GM12878 (cell line): ENCODE measurements at regions not wholly inside any gene's neighbourhood (a gene's known extent, or its start where the extent isn't known, plus 50 kb on each side); places are given as distances from the start of the nearest gene placed in this dataset.

ENCODE experiments used
- ATAC-seq: fragments of 200-7000 bp; cut with Tn5 transposase; 3 replicates; pipeline ENCODE4 v1.9.1; 2020; ENCODE audit warnings: mild to moderate bottlenecking, moderate library complexity
- BruUV-seq: library from RNA; stranded (reverse); fragments of 400-500 nt; replicated peaks from 2 replicates; lab custom pipeline; 2021; lab: Mats Ljungman, UMichigan
- CTCF ChIA-PET: fragments of 300-600 bp; sonication (Branson Sonifier 250); formaldehyde crosslinking; extraction: SDS; loops from one replicate; lab custom pipeline; 2021; ENCODE audit warnings: inconsistent platforms; lab: Yijun Ruan, JAX
- POLR2A ChIA-PET: fragments of 350-600 bp; formaldehyde crosslinking; extraction: SDS; loops from one replicate; lab custom pipeline; 2021; ENCODE audit warnings: inconsistent platforms; lab: Charles Lee
- RAD21 ChIA-PET: fragments of 300-600 bp; sonication (Branson Sonifier 250); formaldehyde crosslinking; loops from one replicate; lab custom pipeline; 2023; ENCODE audit warnings: antibody characterized with exemption; ENCODE audit not compliant: unreplicated experiment; lab: Charles Lee
- SMC1A ChIA-PET: fragments of 300-600 bp; sonication (Branson Sonifier 250); formaldehyde crosslinking; loops from one replicate; lab custom pipeline; 2023; ENCODE audit not compliant: unreplicated experiment, uncharacterized antibody; lab: Charles Lee
- DNase-seq: peaks from one replicate; pipeline ENCODE4 v3.0.0-alpha.2; 2011; ENCODE audit warnings: low read depth, low spot score
- FAIRE-seq: peaks from 3 replicates; lab custom pipeline; 2011; peaks lifted over from hg19 to GRCh38; lab: Jason Lieb, UNC
- H2AFZ ChIP-seq: 2 replicates; pipeline ENCODE4 v1.6.0; 2011; ENCODE audit warnings: low read depth, low read length, control low read depth; ENCODE audit not compliant: control insufficient read depth
- H3K27ac ChIP-seq: 2 replicates; pipeline ENCODE4 v1.5.1; 2011; ENCODE audit warnings: control low read depth; ENCODE audit not compliant: control insufficient read depth, insufficient read depth
- H3K27me3 ChIP-seq, 2 experiments: replicated peaks in 1 of 2; 2 replicates each; pipeline versions ENCODE4 v1.6.0 to v1.6.1; 2011; ENCODE audit warnings: low read length in 1 of 2; ENCODE audit not compliant: control insufficient read depth in 2 of 2, insufficient read depth in 2 of 2
- H3K36me3 ChIP-seq, 2 experiments: 2 replicates each; pipeline ENCODE4 v1.5.1; 2011; ENCODE audit warnings: low read length in 1 of 2; ENCODE audit not compliant: control insufficient read depth in 2 of 2, insufficient read depth in 2 of 2
- H3K4me1 ChIP-seq: 2 replicates; pipeline ENCODE4 v1.6.1; 2011; ENCODE audit warnings: mild to moderate bottlenecking, low read length, moderate library complexity, mixed read lengths; ENCODE audit not compliant: control insufficient read depth, insufficient read depth
- H3K4me2 ChIP-seq: 2 replicates; pipeline ENCODE4 v1.6.0; 2011; ENCODE audit warnings: control low read depth; ENCODE audit not compliant: control insufficient read depth, insufficient read depth
- H3K4me3 ChIP-seq: fragments of 200-600 bp; sonication (generic); 2 replicates; pipeline ENCODE4 v1.5.1; 2016
- H3K79me2 ChIP-seq: 2 replicates; pipeline ENCODE4 v1.6.0; 2011; ENCODE audit warnings: low read length; ENCODE audit not compliant: control insufficient read depth, insufficient read depth
- H3K9ac ChIP-seq: 2 replicates; pipeline ENCODE4 v1.8.0; 2011; ENCODE audit warnings: low read length, control low read depth, mixed read lengths; ENCODE audit not compliant: control insufficient read depth, insufficient read depth
- H3K9me3 ChIP-seq: replicated peaks from 3 replicates; pipeline ENCODE4 v1.5.1; 2011; ENCODE audit warnings: mild to moderate bottlenecking, low read length; ENCODE audit not compliant: control insufficient read depth, insufficient read depth
- H4K20me1 ChIP-seq: 2 replicates; pipeline ENCODE4 v1.6.0; 2011; ENCODE audit not compliant: control insufficient read depth, insufficient read depth
- CHD2 ChIP-seq: IDR thresholded peaks from 2 replicates; pipeline ENCODE4 v1.6.1; 2011; ENCODE audit warnings: low read depth, low read length, improper control_type of control experiment, borderline replicate concordance
- WGBS: methylation state at CpG from one replicate; pipeline ENCODE4 v1.1.6; 2016; ENCODE audit warnings: low lambda C conversion rate; ENCODE audit not compliant: insufficient replicate concordance, insufficient coverage; ENCODE audit errors: missing lambda C conversion rate; 5-methylcytosine and 5-hydroxymethylcytosine counted together
- in situ Hi-C: fragments of 300-500 bp; cut with MboI; formaldehyde crosslinking; loops from 9 replicates; pipeline ENCODE4 v1.14.3; 2018; ENCODE audit warnings: mixed read lengths
- intact Hi-C: fragments of 100-400 bp; cut with micrococcal nuclease; formaldehyde crosslinking; loops from one replicate; pipeline ENCODE4 v1.14.2; 2022; ENCODE audit not compliant: unreplicated experiment
- TF ChIP-seq, protein P1 (sequence below): fragments of 450-650 bp; IDR thresholded peaks from 2 replicates; pipeline ENCODE4 v1.6.1; 2017; ENCODE audit warnings: mild to moderate bottlenecking, moderate library complexity
- TF ChIP-seq, protein P2 (sequence below): fragments of 450-650 bp; IDR thresholded peaks from 2 replicates; pipeline ENCODE4 v1.6.1; 2014; ENCODE audit warnings: mild to moderate bottlenecking

DNA sequence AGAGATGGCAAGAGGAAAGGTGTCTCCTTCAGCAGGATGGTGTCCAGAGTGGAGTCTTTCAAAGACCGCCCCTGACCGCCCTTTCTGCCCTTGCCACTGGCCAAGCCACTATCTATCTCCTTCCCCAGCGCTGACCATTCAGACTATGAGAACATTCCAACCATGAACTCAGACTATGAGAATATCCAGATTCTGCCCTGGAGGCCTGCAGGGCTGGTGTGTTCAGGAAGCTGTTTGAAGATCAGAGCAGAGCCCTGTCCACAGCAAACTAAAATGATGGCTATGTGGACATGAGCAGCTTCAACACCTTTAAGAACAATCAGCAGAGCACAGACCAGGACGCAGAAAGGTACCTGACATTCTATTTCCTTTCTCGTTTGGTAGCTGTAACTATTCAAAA, 57.3 kb upstream of the WNT7A start (continued):
- TF ChIP-seq, protein P1, sequence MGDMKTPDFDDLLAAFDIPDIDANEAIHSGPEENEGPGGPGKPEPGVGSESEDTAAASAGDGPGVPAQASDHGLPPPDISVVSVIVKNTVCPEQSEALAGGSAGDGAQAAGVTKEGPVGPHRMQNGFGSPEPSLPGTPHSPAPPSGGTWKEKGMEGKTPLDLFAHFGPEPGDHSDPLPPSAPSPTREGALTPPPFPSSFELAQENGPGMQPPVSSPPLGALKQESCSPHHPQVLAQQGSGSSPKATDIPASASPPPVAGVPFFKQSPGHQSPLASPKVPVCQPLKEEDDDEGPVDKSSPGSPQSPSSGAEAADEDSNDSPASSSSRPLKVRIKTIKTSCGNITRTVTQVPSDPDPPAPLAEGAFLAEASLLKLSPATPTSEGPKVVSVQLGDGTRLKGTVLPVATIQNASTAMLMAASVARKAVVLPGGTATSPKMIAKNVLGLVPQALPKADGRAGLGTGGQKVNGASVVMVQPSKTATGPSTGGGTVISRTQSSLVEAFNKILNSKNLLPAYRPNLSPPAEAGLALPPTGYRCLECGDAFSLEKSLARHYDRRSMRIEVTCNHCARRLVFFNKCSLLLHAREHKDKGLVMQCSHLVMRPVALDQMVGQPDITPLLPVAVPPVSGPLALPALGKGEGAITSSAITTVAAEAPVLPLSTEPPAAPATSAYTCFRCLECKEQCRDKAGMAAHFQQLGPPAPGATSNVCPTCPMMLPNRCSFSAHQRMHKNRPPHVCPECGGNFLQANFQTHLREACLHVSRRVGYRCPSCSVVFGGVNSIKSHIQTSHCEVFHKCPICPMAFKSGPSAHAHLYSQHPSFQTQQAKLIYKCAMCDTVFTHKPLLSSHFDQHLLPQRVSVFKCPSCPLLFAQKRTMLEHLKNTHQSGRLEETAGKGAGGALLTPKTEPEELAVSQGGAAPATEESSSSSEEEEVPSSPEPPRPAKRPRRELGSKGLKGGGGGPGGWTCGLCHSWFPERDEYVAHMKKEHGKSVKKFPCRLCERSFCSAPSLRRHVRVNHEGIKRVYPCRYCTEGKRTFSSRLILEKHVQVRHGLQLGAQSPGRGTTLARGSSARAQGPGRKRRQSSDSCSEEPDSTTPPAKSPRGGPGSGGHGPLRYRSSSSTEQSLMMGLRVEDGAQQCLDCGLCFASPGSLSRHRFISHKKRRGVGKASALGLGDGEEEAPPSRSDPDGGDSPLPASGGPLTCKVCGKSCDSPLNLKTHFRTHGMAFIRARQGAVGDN, result no peak
- TF ChIP-seq, protein P2, sequence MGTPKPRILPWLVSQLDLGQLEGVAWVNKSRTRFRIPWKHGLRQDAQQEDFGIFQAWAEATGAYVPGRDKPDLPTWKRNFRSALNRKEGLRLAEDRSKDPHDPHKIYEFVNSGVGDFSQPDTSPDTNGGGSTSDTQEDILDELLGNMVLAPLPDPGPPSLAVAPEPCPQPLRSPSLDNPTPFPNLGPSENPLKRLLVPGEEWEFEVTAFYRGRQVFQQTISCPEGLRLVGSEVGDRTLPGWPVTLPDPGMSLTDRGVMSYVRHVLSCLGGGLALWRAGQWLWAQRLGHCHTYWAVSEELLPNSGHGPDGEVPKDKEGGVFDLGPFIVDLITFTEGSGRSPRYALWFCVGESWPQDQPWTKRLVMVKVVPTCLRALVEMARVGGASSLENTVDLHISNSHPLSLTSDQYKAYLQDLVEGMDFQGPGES, result no peak

DNA sequence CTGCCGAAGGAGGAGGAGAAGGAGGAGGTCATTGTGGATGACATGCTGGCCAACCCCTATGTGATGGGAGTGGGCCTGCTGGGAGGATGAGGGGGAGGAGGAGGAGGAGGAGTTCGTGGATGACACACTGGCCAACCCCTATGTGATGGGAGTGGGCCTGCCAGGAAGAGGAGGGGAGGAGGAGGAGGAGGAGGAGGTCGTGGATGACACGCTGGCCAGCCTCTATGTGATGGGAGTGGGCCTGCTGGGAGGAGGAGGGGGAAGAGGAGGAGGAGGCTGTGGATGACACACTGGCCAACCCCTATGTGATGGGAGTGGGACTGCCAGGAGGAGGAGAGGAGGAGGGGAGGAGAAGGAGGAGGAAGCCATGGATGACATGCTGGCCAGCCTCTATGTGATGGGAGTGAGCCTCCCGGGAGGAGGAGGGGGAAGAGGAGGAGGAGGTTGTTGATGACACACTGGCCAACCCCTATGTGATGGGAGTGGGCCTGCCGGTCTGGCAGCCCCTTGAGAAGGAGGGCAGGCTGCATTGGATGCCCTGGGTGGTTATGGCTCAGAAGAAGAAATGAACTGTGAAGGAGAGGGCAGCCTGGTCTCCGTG, 55.7 kb upstream of the WNT7A start:
- FAIRE-seq, result no peak
- ATAC-seq, result no peak
- RAD21 ChIA-PET, result no interaction called here
- 29% methylated on average over 5 of the region's 7 CpGs for WGBS
- no peaks in the 10 kb centered on the region; a peak in 1 of 4 replicates for H3K27me3 ChIP-seq
- in situ Hi-C loops, result no loop called here
- no peak overlapping the region for H3K4me2 ChIP-seq
- H3K9ac ChIP-seq, result no peak overlapping the region
- no peak for TF ChIP-seq CHD2
- TF ChIP-seq, all 136 proteins: peak for 0
- ChIA-PET POLR2A (no interaction called here), SMC1A (no interaction called here), CTCF (no interaction called here)
- intact Hi-C loops, result no loop called here
- Histone ChIP-seq H2AFZ (no peak overlapping the region), H3K4me1 (no peaks in the 10 kb centered on the region), H4K20me1 (no peaks in the 10 kb centered on the region), H3K27ac (no peak overlapping the region), H3K9me3 (no peaks in the 10 kb centered on the region; the same call in 2 of the 3 replicates), H3K36me3 (no peaks in the 10 kb centered on the region), H3K79me2 (no peaks in the 10 kb centered on the region), H3K4me3 (no peak overlapping the region)
- no TSS peak for BruUV-seq
- no peak for DNase-seq
